GM18520 (cell line): ENCODE measurements at regions not wholly inside any gene's neighbourhood (a gene's known extent, or its start where the extent isn't known, plus 50 kb on each side); places are given as distances from the start of the nearest gene placed in this dataset.
A peak's percentile ranks its signal among the peaks of the same experiment; 100 is the strongest.
"Not testable (repeated sequence)": the region's sequence is repeated elsewhere in the genome, so short reads cannot be mapped to it uniquely, and the experiment has no call there.

Experiments used
- ATAC-seq: cut with Tn5 transposase; IDR thresholded peaks from one replicate; pipeline ENCODE4 v1.9.1; 2021; ENCODE audit not compliant: unreplicated experiment

GRCh38 chr5:100249884-100250269, 285.3 kb upstream of the FAM174A start:
- ATAC-seq: no peak

DNA sequence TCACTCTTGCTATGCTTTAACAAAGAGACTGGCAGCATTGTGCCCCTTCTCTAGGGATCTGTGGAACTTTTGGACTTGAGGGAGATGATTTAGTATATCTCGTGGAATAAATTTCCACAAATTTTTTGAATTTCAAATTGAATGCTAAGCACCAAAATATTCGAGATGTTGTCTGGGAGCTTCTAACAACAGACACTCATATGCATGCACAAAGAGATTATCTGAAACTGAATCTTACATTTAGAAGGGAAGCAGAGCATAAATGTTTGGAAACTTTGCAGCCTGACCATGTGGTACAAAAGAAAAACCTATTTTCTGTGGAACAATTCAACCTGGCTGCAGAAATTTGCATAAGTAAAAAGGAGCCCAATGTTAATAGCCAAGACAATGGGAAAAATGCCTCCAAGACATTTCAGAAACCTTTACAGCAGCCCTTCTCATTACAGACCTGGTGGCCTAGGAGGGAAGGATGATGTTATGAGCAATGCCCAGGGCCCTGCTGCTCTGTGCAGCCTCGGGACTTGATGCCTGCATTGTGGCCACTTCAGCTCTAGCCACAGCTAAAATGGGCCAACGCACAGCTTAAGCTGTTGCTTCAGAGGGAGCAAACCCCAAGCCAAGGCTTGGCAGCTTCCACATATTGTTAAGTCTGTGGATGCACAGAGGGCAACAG, 285.8 kb upstream of the FAM174A start:
- ATAC-seq: no peak

- ATAC-seq: no peak
Measured at GRCh38 chr5:100232736-100233135, 302.4 kb upstream of the FAM174A start.

DNA sequence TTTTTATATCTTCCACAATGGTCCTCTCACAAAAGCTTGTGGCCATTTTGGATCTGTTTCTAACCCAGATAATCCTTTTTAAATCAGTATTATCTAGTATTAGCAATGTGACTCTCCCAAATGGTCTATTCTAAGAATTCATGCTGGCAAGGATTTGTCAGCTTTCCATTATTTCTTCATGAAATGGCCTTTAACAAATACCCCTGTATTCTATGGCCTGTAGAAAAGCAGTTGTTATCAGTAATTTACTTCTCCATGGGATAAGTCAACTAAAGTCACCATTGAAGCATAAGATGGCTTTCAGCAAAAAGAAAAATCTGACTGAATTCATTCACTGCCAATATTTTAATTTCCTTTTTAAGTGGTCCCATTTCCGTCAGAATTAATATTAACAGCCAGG, 346.4 kb upstream of the FAM174A start:
- ATAC-seq: no peak

DNA sequence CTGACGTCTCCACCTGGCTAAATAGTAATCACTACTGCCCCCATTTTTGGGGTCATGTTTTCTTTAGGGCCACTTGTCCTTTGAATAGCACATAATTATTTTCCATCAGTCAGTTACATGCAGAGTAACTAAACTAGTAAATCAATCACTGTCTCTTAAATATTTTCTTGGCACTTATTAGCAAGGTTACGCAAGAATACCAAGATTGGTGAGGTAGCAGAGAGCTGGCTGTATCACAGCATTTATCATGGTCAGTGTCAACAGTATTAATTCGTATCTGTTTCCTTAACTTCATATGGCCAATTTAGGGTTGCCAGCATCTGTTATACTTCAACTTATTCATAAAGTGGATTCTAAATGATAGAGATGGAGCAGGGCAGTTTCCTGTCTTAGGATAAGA, 346.8 kb upstream of the FAM174A start:
- ATAC-seq: no peak

GRCh38 chr5:100186181-100186580, 349.0 kb upstream of the FAM174A start:
- ATAC-seq: no peak

GRCh38 chr5:100182402-100182801, 352.8 kb upstream of the FAM174A start:
- ATAC-seq: no peak

DNA sequence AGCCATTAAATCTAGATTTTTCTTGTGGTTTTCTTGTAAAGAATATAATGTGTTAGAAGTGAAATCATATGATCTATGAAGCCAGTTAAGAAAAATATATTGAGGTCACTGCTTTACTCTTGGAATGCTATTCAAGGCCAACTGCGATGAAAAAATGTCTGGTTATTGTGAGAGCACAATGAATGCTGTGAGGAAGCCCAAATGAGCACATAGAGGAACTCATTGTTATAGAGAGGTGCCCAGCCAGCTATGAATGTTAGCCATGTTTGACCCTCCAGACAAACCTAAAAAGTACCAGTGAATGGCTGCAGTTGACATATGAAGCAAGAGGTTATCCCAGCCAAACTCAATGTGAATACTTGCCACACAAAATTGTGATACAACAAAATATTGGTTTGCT, 359.8 kb upstream of the FAM174A start:
- ATAC-seq: no peak

GRCh38 chr5:100165309-100165708, 369.9 kb upstream of the FAM174A start:
- ATAC-seq: peak; percentile 100

DNA sequence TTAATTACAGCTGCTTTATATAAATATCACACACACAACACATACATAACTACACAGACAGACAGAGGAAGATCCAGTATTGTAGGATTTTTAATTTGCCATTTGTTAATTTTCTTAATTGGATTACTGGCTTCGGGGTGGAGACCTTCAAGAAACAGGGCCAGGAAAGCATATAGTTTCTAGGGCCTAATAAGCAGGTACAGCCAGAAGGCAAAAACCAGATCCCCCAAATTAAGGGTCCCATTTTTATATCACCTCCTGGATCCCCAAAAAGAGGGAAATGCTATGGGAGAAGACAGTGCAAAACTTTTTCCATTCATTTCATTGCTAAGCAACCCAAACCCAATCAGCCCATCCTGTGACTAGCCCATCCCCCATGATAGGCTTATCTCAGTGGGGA, 373.3 kb upstream of the FAM174A start:
- no peak for ATAC-seq

- no peak for ATAC-seq
Measured at GRCh38 chr5:100157066-100157465, 378.1 kb upstream of the FAM174A start.

- ATAC-seq: no peak
Measured at GRCh38 chr5:100148239-100148638, 386.9 kb upstream of the FAM174A start.

GRCh38 chr5:100142607-100143006, 392.6 kb upstream of the FAM174A start:
- no peak for ATAC-seq

DNA sequence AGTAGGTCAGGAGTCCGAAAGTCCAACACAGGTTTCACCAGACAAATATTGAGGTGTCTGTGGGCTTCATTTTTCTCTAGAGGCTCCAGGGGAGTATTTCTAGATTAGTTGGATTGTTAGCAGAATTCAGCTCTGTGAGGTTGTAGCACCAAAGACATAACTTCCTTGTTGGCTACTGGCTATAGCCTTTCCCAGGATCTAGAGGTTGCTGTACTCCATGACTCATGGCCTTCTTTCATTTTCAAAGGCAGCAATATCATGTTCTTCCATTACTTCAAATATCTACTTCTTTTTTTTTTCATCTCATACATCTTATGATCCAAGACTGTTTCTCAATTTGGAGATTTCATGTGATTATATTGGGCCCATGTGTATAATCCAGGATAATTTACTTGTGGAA, 404.0 kb upstream of the FAM174A start:
- ATAC-seq: no peak

DNA sequence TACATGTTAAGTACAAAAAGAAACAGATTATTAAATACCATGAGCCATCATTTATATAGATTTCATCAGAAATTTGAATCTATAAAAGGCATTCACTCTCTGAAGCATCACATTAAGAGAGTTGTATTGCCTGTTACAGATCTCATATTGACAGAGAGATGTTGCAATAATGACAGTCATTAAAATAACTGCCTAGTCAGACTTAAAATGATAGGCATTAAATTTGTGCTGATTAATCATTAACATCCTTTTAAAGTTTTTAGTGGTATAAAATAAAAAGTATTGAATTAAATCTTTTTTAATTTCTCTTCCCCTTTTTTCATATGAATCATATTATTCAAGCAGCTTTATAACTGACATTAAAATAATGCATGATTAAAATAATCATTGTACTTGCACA, 404.9 kb upstream of the FAM174A start:
- no peak for ATAC-seq

DNA sequence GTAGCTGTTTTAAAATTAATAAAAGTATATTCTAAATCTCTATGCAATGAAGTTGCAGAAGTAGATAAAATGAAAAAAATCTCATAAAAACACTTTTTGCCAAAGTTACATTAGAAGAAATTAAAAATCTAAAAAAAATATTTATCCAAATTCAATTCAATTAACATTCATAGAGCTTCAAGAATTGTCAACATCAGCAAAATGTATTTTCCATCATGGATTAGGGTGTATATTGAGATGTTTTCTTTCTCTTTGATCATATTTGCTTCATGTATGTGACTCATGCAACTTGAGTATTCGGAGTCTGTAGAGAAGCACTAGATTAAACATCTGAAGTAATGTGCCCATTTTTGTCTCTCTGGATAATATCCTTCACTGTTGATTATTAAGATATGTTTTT, 415.3 kb upstream of the FAM174A start:
- no peak for ATAC-seq

DNA sequence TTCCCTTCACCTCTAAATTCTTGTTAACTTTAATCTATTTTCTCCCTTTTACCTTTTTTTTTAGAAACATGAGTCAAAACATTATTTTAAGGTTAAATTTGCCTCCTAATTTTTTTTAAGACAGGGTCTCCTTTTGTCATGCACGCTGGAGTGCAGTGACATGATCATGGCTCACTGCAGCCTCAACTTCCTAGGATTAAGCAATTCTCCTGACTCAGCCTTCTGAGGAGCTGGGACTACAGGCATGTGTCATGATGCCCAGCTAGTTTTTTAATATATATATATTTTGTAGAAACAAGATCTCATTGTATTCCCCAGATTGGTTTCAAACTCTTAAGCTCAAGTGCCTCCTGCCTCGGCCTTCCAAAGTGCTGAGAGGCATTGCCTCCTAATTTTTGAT, 424.7 kb upstream of the FAM174A start:
- no peak for ATAC-seq

DNA sequence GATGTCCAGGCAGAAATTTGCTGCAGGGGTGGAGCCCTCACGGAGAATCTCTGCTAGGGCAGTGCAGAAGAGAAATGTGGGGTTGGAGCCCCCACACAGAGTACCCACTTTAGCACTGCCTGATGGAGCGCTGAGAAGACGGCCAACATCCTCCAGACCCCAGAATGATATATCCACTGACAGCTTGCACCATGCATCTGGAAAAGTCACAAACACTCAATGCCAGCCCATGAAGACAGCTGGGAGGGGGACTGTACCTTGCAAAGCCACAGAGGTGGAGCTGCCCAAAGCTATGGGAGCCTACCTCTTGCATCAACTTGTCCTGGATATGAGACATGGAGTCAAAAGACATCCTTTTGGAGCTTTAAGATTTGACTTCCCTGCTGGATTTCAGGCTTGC, 426.3 kb upstream of the FAM174A start:
- no peak for ATAC-seq

- not testable (repeated sequence) for ATAC-seq
Measured at GRCh38 chr5:100103592-100104119, 431.5 kb upstream of the FAM174A start.

- not testable (repeated sequence) for ATAC-seq
Measured at GRCh38 chr5:100101466-100101865, 433.7 kb upstream of the FAM174A start.

- ATAC-seq: not testable (repeated sequence)
Measured at GRCh38 chr5:100096328-100096727, 438.8 kb upstream of the FAM174A start.

DNA sequence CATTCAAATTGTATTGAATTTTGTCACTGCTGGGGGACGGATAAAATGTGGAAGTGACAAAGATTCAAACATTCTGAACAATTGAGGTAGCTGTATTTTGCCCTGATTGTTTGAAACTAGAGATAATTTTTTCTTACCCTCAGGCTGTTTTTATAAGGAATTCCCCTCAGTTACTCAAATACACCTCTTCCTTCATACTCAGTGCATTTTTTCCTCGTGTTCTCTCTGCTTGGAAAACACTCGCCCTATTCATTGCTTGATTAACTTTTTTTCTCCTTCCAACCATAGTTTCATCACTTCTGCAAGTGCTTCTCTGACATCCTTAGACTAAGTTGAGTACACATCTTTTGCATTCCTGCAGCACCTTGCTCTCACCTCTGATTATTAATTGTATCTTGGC, 454.5 kb upstream of the FAM174A start:
- ATAC-seq: not testable (repeated sequence)

DNA sequence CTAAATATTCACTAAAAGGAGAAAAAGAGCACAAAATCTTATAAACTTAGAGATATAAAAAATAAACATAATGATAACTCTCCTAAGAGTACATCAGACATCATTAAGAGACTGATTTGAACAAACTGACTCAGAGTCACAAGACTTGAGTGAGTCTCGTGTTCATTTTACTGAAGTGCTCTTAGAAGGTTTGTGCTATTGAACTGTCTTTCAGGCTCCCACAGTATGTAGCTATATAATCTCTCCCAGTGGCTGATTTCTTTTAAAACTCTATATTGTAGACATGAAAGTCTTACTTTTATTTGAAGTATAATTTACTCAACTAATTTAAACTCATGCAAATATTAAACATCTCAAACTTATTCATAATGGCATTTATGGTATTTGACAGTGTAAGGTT, 456.0 kb upstream of the FAM174A start:
- ATAC-seq: not testable (repeated sequence)
